IMR-90 (cell line): ENCODE measurements at regions not wholly inside any gene's neighbourhood (a gene's known extent, or its start where the extent isn't known, plus 50 kb on each side); places are given as distances from the start of the nearest gene placed in this dataset.

Experiments
- ATAC-seq: fragments of 200-7000 bp; cut with Tn5 transposase; 2 replicates; pipeline ENCODE4 v1.9.1; 2020; ENCODE audit warnings: low read depth, mild to moderate bottlenecking, moderate library complexity
- BruUV-seq: library from RNA; stranded (reverse); fragments of 400-500 nt; replicated peaks from 2 replicates; lab custom pipeline; 2021; lab: Mats Ljungman, UMichigan
- CTCF ChIA-PET: fragments of 300-600 bp; formaldehyde crosslinking; extraction: SDS; loops from one replicate; lab custom pipeline; 2021; ENCODE audit warnings: antibody characterized with exemption; lab: Yijun Ruan, JAX
- POLR2A ChIA-PET: fragments of 300-600 bp; sonication (Branson Sonifier 250); formaldehyde crosslinking; loops from one replicate; lab custom pipeline; 2022; ENCODE audit warnings: antibody characterized with exemption; ENCODE audit not compliant: unreplicated experiment; lab: Charles Lee
- DNase-seq: peaks from one replicate; pipeline ENCODE4 v3.0.0; 2013
- H2AFZ ChIP-seq: replicated peaks from 2 replicates; pipeline ENCODE3; 2013; ENCODE audit warnings: low read length, mild to moderate bottlenecking; ENCODE audit not compliant: poor library complexity
- H2AK5ac ChIP-seq: 2 replicates; pipeline ENCODE4 v1.6.1; 2013; ENCODE audit warnings: low read depth, low read length, inconsistent platforms
- H2AK9ac ChIP-seq: replicated peaks from 2 replicates; pipeline ENCODE3; 2013; ENCODE audit warnings: mild to moderate bottlenecking, low read depth, low read length, moderate library complexity; ENCODE audit not compliant: poor library complexity
- H2BK120ac ChIP-seq: 2 replicates; pipeline ENCODE4 v1.6.1; 2013; ENCODE audit warnings: low read depth, low read length, inconsistent platforms
- H2BK15ac ChIP-seq: 3 replicates; pipeline ENCODE4 v1.6.1; 2013; ENCODE audit warnings: low read depth, low read length, inconsistent platforms
- H2BK20ac ChIP-seq: 2 replicates; pipeline ENCODE4 v1.6.1; 2013; ENCODE audit warnings: low read depth, mild to moderate bottlenecking, inconsistent platforms, low read length, moderate library complexity
- H2BK5ac ChIP-seq: 2 replicates; pipeline ENCODE4 v1.6.1; 2013; ENCODE audit warnings: mild to moderate bottlenecking, low read depth, low read length, inconsistent platforms; ENCODE audit not compliant: poor library complexity, severe bottlenecking
- H3K14ac ChIP-seq: replicated peaks from 2 replicates; pipeline ENCODE4 v1.6.1; 2013; ENCODE audit warnings: low read depth, low read length, inconsistent platforms
- H3K18ac ChIP-seq: 2 replicates; pipeline ENCODE4 v1.6.1; 2013; ENCODE audit warnings: low read depth, low read length, control low read depth
- H3K23ac ChIP-seq: 2 replicates; pipeline ENCODE4 v1.6.1; 2013; ENCODE audit warnings: low read depth, low read length, inconsistent platforms
- H3K27ac ChIP-seq: 2 replicates; pipeline ENCODE4 v1.5.1; 2013; ENCODE audit warnings: mild to moderate bottlenecking, control low read depth, low read length; ENCODE audit not compliant: insufficient read depth
- H3K27me3 ChIP-seq: 2 replicates; pipeline ENCODE4 v1.6.1; 2013; ENCODE audit warnings: low read length; ENCODE audit not compliant: control insufficient read depth, insufficient read depth
- H3K36me3 ChIP-seq: 2 replicates; pipeline ENCODE4 v1.6.1; 2013; ENCODE audit warnings: low read length, mixed read lengths; ENCODE audit not compliant: control insufficient read depth, insufficient read depth
- H3K4ac ChIP-seq: 2 replicates; pipeline ENCODE4 v1.6.1; 2013; ENCODE audit warnings: low read depth, low read length, inconsistent platforms
- H3K4me1 ChIP-seq: 2 replicates; pipeline ENCODE4 v1.6.1; 2013; ENCODE audit warnings: low read length, mixed read lengths; ENCODE audit not compliant: control insufficient read depth, insufficient read depth
- H3K4me2 ChIP-seq: 2 replicates; pipeline ENCODE4 v1.6.1; 2013; ENCODE audit warnings: low read depth, mild to moderate bottlenecking, control low read depth, low read length, moderate library complexity
- H3K4me3 ChIP-seq: 2 replicates; pipeline ENCODE4 v1.5.1; 2013; ENCODE audit warnings: low read depth, mild to moderate bottlenecking, control low read depth, low read length, moderate library complexity; ENCODE audit not compliant: insufficient read depth
- H3K56ac ChIP-seq: 2 replicates; pipeline ENCODE4 v1.6.1; 2013; ENCODE audit warnings: low read length, inconsistent platforms; ENCODE audit not compliant: insufficient read depth; ENCODE audit errors: extremely low read depth
- H3K79me1 ChIP-seq, 2 experiments: 2 replicates each; pipeline ENCODE4 v1.6.1; 2013; ENCODE audit warnings: low read length in 2 of 2, inconsistent platforms in 1 of 2, low read depth in 1 of 2
- H3K9ac ChIP-seq: 2 replicates; pipeline ENCODE4 v1.6.1; 2013; ENCODE audit warnings: low read depth, low read length, control low read depth
- H3K9me1 ChIP-seq: 2 replicates; pipeline ENCODE4 v1.6.1; 2013; ENCODE audit warnings: low read length, inconsistent platforms; ENCODE audit not compliant: insufficient read depth
- H3K9me3 ChIP-seq: 2 replicates; pipeline ENCODE4 v1.6.1; 2013; ENCODE audit warnings: low read length; ENCODE audit not compliant: control insufficient read depth, insufficient read depth
- H4K20me1 ChIP-seq: 2 replicates; pipeline ENCODE4 v1.6.1; 2013; ENCODE audit warnings: low read length, inconsistent platforms; ENCODE audit not compliant: insufficient read depth
- H4K5ac ChIP-seq: 2 replicates; pipeline ENCODE4 v1.6.1; 2013; ENCODE audit warnings: mild to moderate bottlenecking, low read depth, low read length, control low read depth
- H4K8ac ChIP-seq, 2 experiments: 2 replicates each; pipeline ENCODE4 v1.6.1; 2013; ENCODE audit warnings: low read depth in 2 of 2, low read length in 2 of 2, control low read depth in 1 of 2, inconsistent platforms in 1 of 2
- H4K91ac ChIP-seq: 2 replicates; pipeline ENCODE4 v1.6.1; 2013; ENCODE audit warnings: low read depth, low read length, inconsistent platforms; ENCODE audit not compliant: insufficient read depth
- BHLHE40 ChIP-seq: fragments of 150-350 bp; IDR thresholded peaks from 2 replicates; pipeline ENCODE4 v1.6.1; 2016; ENCODE audit warnings: mild to moderate bottlenecking, low read depth, low read length
- ELK1 ChIP-seq: fragments of 150-350 bp; IDR thresholded peaks from 2 replicates; pipeline ENCODE4 v1.6.1; 2016; ENCODE audit warnings: low read depth, mild to moderate bottlenecking, low read length, moderate library complexity, borderline replicate concordance
- FOS ChIP-seq: fragments of 150-350 bp; IDR thresholded peaks from 2 replicates; pipeline ENCODE4 v1.6.1; 2016; ENCODE audit warnings: low read depth, low read length
- MAFK ChIP-seq: IDR thresholded peaks from 2 replicates; pipeline ENCODE4 v1.6.1; 2012; ENCODE audit warnings: low read depth, low read length, improper control_type of control experiment
- MAZ ChIP-seq: IDR thresholded peaks from 2 replicates; pipeline ENCODE4 v1.6.1; 2012; ENCODE audit warnings: low read depth, mild to moderate bottlenecking, low read length, improper control_type of control experiment, moderate library complexity, borderline replicate concordance
- NFE2L2 ChIP-seq: fragments of 150-350 bp; IDR thresholded peaks from 2 replicates; pipeline ENCODE4 v1.6.1; 2016; ENCODE audit warnings: low read depth, mild to moderate bottlenecking, low read length
- POLR2A ChIP-seq: IDR thresholded peaks from 2 replicates; pipeline ENCODE4 v1.6.1; 2012; ENCODE audit warnings: mild to moderate bottlenecking, low read depth, low read length
- RCOR1 ChIP-seq: IDR thresholded peaks from 2 replicates; pipeline ENCODE4 v1.6.1; 2012; ENCODE audit warnings: mild to moderate bottlenecking, low read length, improper control_type of control experiment; ENCODE audit not compliant: insufficient replicate concordance
- RFX5 ChIP-seq: IDR thresholded peaks from 2 replicates; pipeline ENCODE4 v1.8.0; 2012; ENCODE audit warnings: low read depth, mild to moderate bottlenecking, low read length, moderate library complexity
- WGBS, 2 experiments: methylation state at CpG; one replicate each; pipeline versions ENCODE4 v1.1.5 to v1.1.7; 2013; ENCODE audit warnings: missing lambda C conversion rate in 2 of 2; ENCODE audit not compliant: insufficient read length in 1 of 2; ENCODE audit errors: extremely low coverage in 2 of 2; 5-methylcytosine and 5-hydroxymethylcytosine counted together
- dilution Hi-C: fragments of 300-500 bp; cut with HindIII; formaldehyde crosslinking; loops from one replicate; pipeline ENCODE4 v1.14.3; 2018; ENCODE audit warnings: low sequenced_read_pairs; ENCODE audit not compliant: unreplicated experiment
- in situ Hi-C: fragments of 300-500 bp; cut with MboI; formaldehyde crosslinking; loops from 3 replicates; pipeline ENCODE4 v1.14.3; 2019; ENCODE audit warnings: low sequenced_read_pairs, inconsistent platforms, mixed read lengths
- intact Hi-C: fragments of 100-400 bp; cut with micrococcal nuclease; formaldehyde crosslinking; loops from 2 replicates; pipeline ENCODE4 v1.10.0; 2022

GRCh38 chr5:117205894-117206293 lies 631.3 kb upstream of the SEMA6A start:
- Histone ChIP-seq H3K79me1 (no peaks in the 10 kb centered on the region), H3K4ac (no peak overlapping the region), H3K27me3 (no peaks in the 10 kb centered on the region), H3K4me2 (no peak overlapping the region), H3K14ac (no peak overlapping the region), H2BK20ac (no peak overlapping the region), H4K5ac (no peak overlapping the region), H2AFZ (no peak overlapping the region), H2AK5ac (no peak overlapping the region), H3K18ac (no peak overlapping the region), H2BK5ac (no peak overlapping the region), H3K23ac (no peak overlapping the region), H3K27ac (no peak overlapping the region), H2BK120ac (no peak overlapping the region), H2AK9ac (no peak overlapping the region), H4K20me1 (no peaks in the 10 kb centered on the region), H3K9me1 (no peaks in the 10 kb centered on the region), H3K56ac (no peak overlapping the region), H3K36me3 (no peaks in the 10 kb centered on the region), H3K9me3 (peaks cover 8% of the 10 kb centered on the region), H3K9ac (no peak overlapping the region), H4K91ac (no peak overlapping the region), H3K4me3 (no peak overlapping the region), H3K4me1 (no peaks in the 10 kb centered on the region), H4K8ac (no peak overlapping the region), H2BK15ac (no peak overlapping the region)
- BruUV-seq: no TSS peak
- TF ChIP-seq NFE2L2: no peak
- TF ChIP-seq BHLHE40: no peak
- no peak for TF ChIP-seq MAFK
- no peak for TF ChIP-seq FOS
- TF ChIP-seq MAZ: no peak
- TF ChIP-seq RCOR1: no peak
- TF ChIP-seq POLR2A: no peak
- TF ChIP-seq ELK1: no peak
- TF ChIP-seq RFX5: no peak
- in situ Hi-C loops: no loop called here
- ChIA-PET CTCF (no interaction called here), POLR2A (no interaction called here)
- ATAC-seq (no peak), DNase-seq (no peak)
- dilution Hi-C loops: no loop called here
- intact Hi-C loops: no loop called here
- no CpG with 5 or more reads among the region's 2 CpGs for WGBS, 2 experiments
